Loucy (cell line): ENCODE measurements at regions not wholly inside any gene's neighbourhood (a gene's known extent, or its start where the extent isn't known, plus 50 kb on each side); places are given as distances from the start of the nearest gene placed in this dataset.

ENCODE experiments used
- H2AFZ ChIP-seq: fragments of 200-600 bp; sonication (generic); 2 replicates; pipeline ENCODE4 v1.6.0; 2016; ENCODE audit warnings: antibody characterized with exemption, mild to moderate bottlenecking, low read length, moderate library complexity
- H3F3A ChIP-seq: fragments of 200-600 bp; 2 replicates; pipeline ENCODE4 v1.6.0; 2016; ENCODE audit warnings: antibody characterized with exemption, low read depth, mild to moderate bottlenecking
- H3K27me3 ChIP-seq: fragments of 200-600 bp; sonication (generic); 2 replicates; pipeline ENCODE4 v1.6.1; 2014; ENCODE audit warnings: low read length, mild to moderate bottlenecking; ENCODE audit not compliant: insufficient read depth, poor library complexity, severe bottlenecking
- H3K36me3 ChIP-seq: fragments of 200-600 bp; sonication (generic); 2 replicates; pipeline ENCODE4 v1.6.1; 2016; ENCODE audit warnings: low read length; ENCODE audit not compliant: insufficient read depth
- H3K4me1 ChIP-seq: fragments of 200-600 bp; sonication (generic); 2 replicates; pipeline ENCODE4 v1.5.1; 2014; ENCODE audit warnings: low read length, mild to moderate bottlenecking; ENCODE audit not compliant: insufficient read depth, poor library complexity, severe bottlenecking
- H3K4me2 ChIP-seq: fragments of 200-600 bp; sonication (generic); 2 replicates; pipeline ENCODE4 v1.6.0; 2014; ENCODE audit warnings: antibody characterized with exemption, low read length, low read depth, mild to moderate bottlenecking; ENCODE audit not compliant: poor library complexity, severe bottlenecking
- H3K4me3 ChIP-seq: fragments of 200-600 bp; sonication (generic); 2 replicates; pipeline ENCODE4 v1.5.1; 2014; ENCODE audit warnings: low read length, mild to moderate bottlenecking, mixed read lengths; ENCODE audit not compliant: poor library complexity, severe bottlenecking
- H3K79me2 ChIP-seq: fragments of 200-600 bp; sonication (generic); 2 replicates; pipeline ENCODE4 v1.6.1; 2014; ENCODE audit warnings: low read length; ENCODE audit not compliant: insufficient read depth
- H3K9ac ChIP-seq: fragments of 200-600 bp; sonication (generic); 2 replicates; pipeline ENCODE4 v1.6.0; 2014; ENCODE audit warnings: mild to moderate bottlenecking, low read depth, low read length, moderate library complexity; ENCODE audit not compliant: poor library complexity, severe bottlenecking
- H3K9me2 ChIP-seq: fragments of 200-600 bp; sonication (generic); replicated peaks from 2 replicates; pipeline ENCODE4 v1.6.1; 2016; ENCODE audit warnings: low read depth, low read length, mixed read lengths
- H3K9me3 ChIP-seq: fragments of 200-600 bp; sonication (generic); 2 replicates; pipeline ENCODE4 v1.6.1; 2014; ENCODE audit warnings: mild to moderate bottlenecking, antibody characterized with exemption, low read length, low read depth; ENCODE audit not compliant: insufficient read depth
- H4K20me1 ChIP-seq: fragments of 200-600 bp; sonication (generic); 2 replicates; pipeline ENCODE4 v1.6.0; 2014; ENCODE audit warnings: antibody characterized with exemption, low read length, mild to moderate bottlenecking; ENCODE audit not compliant: insufficient read depth, poor library complexity, severe bottlenecking
- EZH2phosphoT487 ChIP-seq: fragments of 200-600 bp; IDR thresholded peaks from 2 replicates; pipeline ENCODE4 v1.6.1; 2018; ENCODE audit warnings: antibody characterized with exemption, mild to moderate bottlenecking, moderate library complexity, borderline replicate concordance
- TF ChIP-seq, protein P1 (sequence below): fragments of 200-600 bp; sonication (generic); conservative IDR thresholded peaks from 2 replicates; pipeline ENCODE4 v1.5.1; 2014; ENCODE audit warnings: mild to moderate bottlenecking, antibody characterized with exemption, low read length

GRCh38 chr4:124910327-124910726 lies 197.8 kb upstream of the ANKRD50 start:
- H3K79me2 ChIP-seq, result no peaks in the 10 kb centered on the region
- no peaks in the 10 kb centered on the region for H3K9me2 ChIP-seq
- no peaks in the 10 kb centered on the region for H3K27me3 ChIP-seq
- no peak overlapping the region for H3K4me3 ChIP-seq
- H2AFZ ChIP-seq, result no peak overlapping the region
- H3K36me3 ChIP-seq, result no peaks in the 10 kb centered on the region
- no peak overlapping the region for H3K4me2 ChIP-seq
- H3K9me3 ChIP-seq, result no peaks in the 10 kb centered on the region
- no peak overlapping the region for H3K9ac ChIP-seq
- H4K20me1 ChIP-seq, result no peaks in the 10 kb centered on the region
- no peaks in the 10 kb centered on the region for H3F3A ChIP-seq
- TF ChIP-seq EZH2phosphoT487, result no peak
- TF ChIP-seq, protein P1, sequence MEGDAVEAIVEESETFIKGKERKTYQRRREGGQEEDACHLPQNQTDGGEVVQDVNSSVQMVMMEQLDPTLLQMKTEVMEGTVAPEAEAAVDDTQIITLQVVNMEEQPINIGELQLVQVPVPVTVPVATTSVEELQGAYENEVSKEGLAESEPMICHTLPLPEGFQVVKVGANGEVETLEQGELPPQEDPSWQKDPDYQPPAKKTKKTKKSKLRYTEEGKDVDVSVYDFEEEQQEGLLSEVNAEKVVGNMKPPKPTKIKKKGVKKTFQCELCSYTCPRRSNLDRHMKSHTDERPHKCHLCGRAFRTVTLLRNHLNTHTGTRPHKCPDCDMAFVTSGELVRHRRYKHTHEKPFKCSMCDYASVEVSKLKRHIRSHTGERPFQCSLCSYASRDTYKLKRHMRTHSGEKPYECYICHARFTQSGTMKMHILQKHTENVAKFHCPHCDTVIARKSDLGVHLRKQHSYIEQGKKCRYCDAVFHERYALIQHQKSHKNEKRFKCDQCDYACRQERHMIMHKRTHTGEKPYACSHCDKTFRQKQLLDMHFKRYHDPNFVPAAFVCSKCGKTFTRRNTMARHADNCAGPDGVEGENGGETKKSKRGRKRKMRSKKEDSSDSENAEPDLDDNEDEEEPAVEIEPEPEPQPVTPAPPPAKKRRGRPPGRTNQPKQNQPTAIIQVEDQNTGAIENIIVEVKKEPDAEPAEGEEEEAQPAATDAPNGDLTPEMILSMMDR, result no peak
- H3K4me1 ChIP-seq, result no peaks in the 10 kb centered on the region

DNA sequence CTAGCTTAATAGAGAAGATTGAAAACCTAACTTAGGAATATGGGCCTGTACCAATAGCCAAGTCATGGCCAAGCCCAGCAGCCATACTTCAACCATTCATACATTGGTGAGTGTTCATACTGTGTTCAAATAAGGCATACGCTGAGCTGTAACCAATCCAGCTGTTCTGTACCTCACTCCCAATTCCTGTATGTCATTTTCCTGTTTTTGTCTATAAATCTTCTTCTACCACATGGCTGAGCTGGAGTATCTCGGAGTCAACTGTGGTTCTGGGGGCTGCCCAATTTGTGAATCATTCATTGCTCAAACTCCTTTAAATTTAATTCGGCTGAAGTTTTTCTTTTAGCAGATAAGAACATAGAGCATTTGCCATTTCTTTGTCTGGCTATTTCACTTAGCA lies 195.3 kb upstream of the ANKRD50 start:
- Histone ChIP-seq H2AFZ (no peak overlapping the region), H3K27me3 (no peaks in the 10 kb centered on the region), H3K9me2 (no peaks in the 10 kb centered on the region), H3K36me3 (no peaks in the 10 kb centered on the region), H4K20me1 (no peaks in the 10 kb centered on the region), H3K9me3 (no peaks in the 10 kb centered on the region), H3K9ac (no peak overlapping the region), H3K4me2 (no peak overlapping the region), H3K79me2 (no peaks in the 10 kb centered on the region), H3F3A (no peaks in the 10 kb centered on the region), H3K4me1 (no peaks in the 10 kb centered on the region), H3K4me3 (no peak overlapping the region)
- TF ChIP-seq EZH2phosphoT487, result no peak
- TF ChIP-seq, protein P1, result no peak

- Histone ChIP-seq H3K4me1 (no peaks in the 10 kb centered on the region), H3K4me3 (no peak overlapping the region), H3F3A (no peaks in the 10 kb centered on the region), H3K4me2 (no peak overlapping the region), H3K9me2 (no peaks in the 10 kb centered on the region), H3K27me3 (no peaks in the 10 kb centered on the region), H3K9me3 (no peaks in the 10 kb centered on the region), H3K79me2 (no peaks in the 10 kb centered on the region), H2AFZ (no peak overlapping the region), H3K9ac (no peak overlapping the region), H4K20me1 (no peaks in the 10 kb centered on the region), H3K36me3 (no peaks in the 10 kb centered on the region)
- TF ChIP-seq, protein P1, result no peak
- no peak for TF ChIP-seq EZH2phosphoT487
Measured at GRCh38 chr4:124905441-124905840, 192.9 kb upstream of the ANKRD50 start.
